Loucy (cell line): ENCODE measurements at regions not wholly inside any gene's neighbourhood (a gene's known extent, or its start where the extent isn't known, plus 50 kb on each side); places are given as distances from the start of the nearest gene placed in this dataset.
"Not testable (repeated sequence)": the region's sequence is repeated elsewhere in the genome, so short reads cannot be mapped to it uniquely, and the experiment has no call there.

Experiments
- H2AFZ ChIP-seq: fragments of 200-600 bp; sonication (generic); 2 replicates; pipeline ENCODE4 v1.6.0; 2016; ENCODE audit warnings: antibody characterized with exemption, mild to moderate bottlenecking, low read length, moderate library complexity
- H3F3A ChIP-seq: fragments of 200-600 bp; 2 replicates; pipeline ENCODE4 v1.6.0; 2016; ENCODE audit warnings: antibody characterized with exemption, low read depth, mild to moderate bottlenecking
- H3K27me3 ChIP-seq: fragments of 200-600 bp; sonication (generic); 2 replicates; pipeline ENCODE4 v1.6.1; 2014; ENCODE audit warnings: low read length, mild to moderate bottlenecking; ENCODE audit not compliant: insufficient read depth, poor library complexity, severe bottlenecking
- H3K36me3 ChIP-seq: fragments of 200-600 bp; sonication (generic); 2 replicates; pipeline ENCODE4 v1.6.1; 2016; ENCODE audit warnings: low read length; ENCODE audit not compliant: insufficient read depth
- H3K4me1 ChIP-seq: fragments of 200-600 bp; sonication (generic); 2 replicates; pipeline ENCODE4 v1.5.1; 2014; ENCODE audit warnings: low read length, mild to moderate bottlenecking; ENCODE audit not compliant: insufficient read depth, poor library complexity, severe bottlenecking
- H3K4me2 ChIP-seq: fragments of 200-600 bp; sonication (generic); 2 replicates; pipeline ENCODE4 v1.6.0; 2014; ENCODE audit warnings: antibody characterized with exemption, low read length, low read depth, mild to moderate bottlenecking; ENCODE audit not compliant: poor library complexity, severe bottlenecking
- H3K4me3 ChIP-seq: fragments of 200-600 bp; sonication (generic); 2 replicates; pipeline ENCODE4 v1.5.1; 2014; ENCODE audit warnings: low read length, mild to moderate bottlenecking, mixed read lengths; ENCODE audit not compliant: poor library complexity, severe bottlenecking
- H3K79me2 ChIP-seq: fragments of 200-600 bp; sonication (generic); 2 replicates; pipeline ENCODE4 v1.6.1; 2014; ENCODE audit warnings: low read length; ENCODE audit not compliant: insufficient read depth
- H3K9ac ChIP-seq: fragments of 200-600 bp; sonication (generic); 2 replicates; pipeline ENCODE4 v1.6.0; 2014; ENCODE audit warnings: mild to moderate bottlenecking, low read depth, low read length, moderate library complexity; ENCODE audit not compliant: poor library complexity, severe bottlenecking
- H3K9me2 ChIP-seq: fragments of 200-600 bp; sonication (generic); replicated peaks from 2 replicates; pipeline ENCODE4 v1.6.1; 2016; ENCODE audit warnings: low read depth, low read length, mixed read lengths
- H3K9me3 ChIP-seq: fragments of 200-600 bp; sonication (generic); 2 replicates; pipeline ENCODE4 v1.6.1; 2014; ENCODE audit warnings: mild to moderate bottlenecking, antibody characterized with exemption, low read length, low read depth; ENCODE audit not compliant: insufficient read depth
- H4K20me1 ChIP-seq: fragments of 200-600 bp; sonication (generic); 2 replicates; pipeline ENCODE4 v1.6.0; 2014; ENCODE audit warnings: antibody characterized with exemption, low read length, mild to moderate bottlenecking; ENCODE audit not compliant: insufficient read depth, poor library complexity, severe bottlenecking
- EZH2phosphoT487 ChIP-seq: fragments of 200-600 bp; IDR thresholded peaks from 2 replicates; pipeline ENCODE4 v1.6.1; 2018; ENCODE audit warnings: antibody characterized with exemption, mild to moderate bottlenecking, moderate library complexity, borderline replicate concordance
- TF ChIP-seq, protein P1 (sequence below): fragments of 200-600 bp; sonication (generic); conservative IDR thresholded peaks from 2 replicates; pipeline ENCODE4 v1.5.1; 2014; ENCODE audit warnings: mild to moderate bottlenecking, antibody characterized with exemption, low read length

DNA sequence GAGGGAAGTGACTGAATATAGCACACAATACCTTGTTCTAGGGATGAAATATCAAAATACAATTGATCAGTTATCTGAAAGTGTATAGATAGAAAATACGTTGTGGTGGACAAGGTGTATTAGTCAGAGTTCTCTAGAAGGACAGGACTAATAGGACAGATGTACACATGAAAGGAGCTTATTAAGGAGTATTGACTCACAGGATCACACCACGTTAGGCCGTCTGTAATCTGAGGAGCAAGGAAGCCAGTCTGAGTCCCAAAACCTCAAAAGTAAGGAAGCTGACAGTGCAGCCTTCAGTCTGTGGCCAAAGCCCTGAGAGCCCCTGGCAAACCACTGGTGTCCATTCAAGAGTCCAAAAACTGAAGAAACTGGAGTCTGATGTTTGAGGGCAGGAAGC, 406.1 kb downstream of the MDFIC start:
- Histone ChIP-seq H3F3A (no peaks in the 10 kb centered on the region), H3K4me1 (no peaks in the 10 kb centered on the region), H3K4me2 (no peak overlapping the region), H3K9me2 (no peaks in the 10 kb centered on the region; the same call in 1 of the 2 replicates), H3K36me3 (no peaks in the 10 kb centered on the region), H3K27me3 (no peaks in the 10 kb centered on the region), H4K20me1 (no peaks in the 10 kb centered on the region), H3K4me3 (no peak overlapping the region), H3K9ac (no peak overlapping the region), H2AFZ (no peak overlapping the region), H3K79me2 (no peaks in the 10 kb centered on the region), H3K9me3 (no peaks in the 10 kb centered on the region)
- TF ChIP-seq, protein P1, sequence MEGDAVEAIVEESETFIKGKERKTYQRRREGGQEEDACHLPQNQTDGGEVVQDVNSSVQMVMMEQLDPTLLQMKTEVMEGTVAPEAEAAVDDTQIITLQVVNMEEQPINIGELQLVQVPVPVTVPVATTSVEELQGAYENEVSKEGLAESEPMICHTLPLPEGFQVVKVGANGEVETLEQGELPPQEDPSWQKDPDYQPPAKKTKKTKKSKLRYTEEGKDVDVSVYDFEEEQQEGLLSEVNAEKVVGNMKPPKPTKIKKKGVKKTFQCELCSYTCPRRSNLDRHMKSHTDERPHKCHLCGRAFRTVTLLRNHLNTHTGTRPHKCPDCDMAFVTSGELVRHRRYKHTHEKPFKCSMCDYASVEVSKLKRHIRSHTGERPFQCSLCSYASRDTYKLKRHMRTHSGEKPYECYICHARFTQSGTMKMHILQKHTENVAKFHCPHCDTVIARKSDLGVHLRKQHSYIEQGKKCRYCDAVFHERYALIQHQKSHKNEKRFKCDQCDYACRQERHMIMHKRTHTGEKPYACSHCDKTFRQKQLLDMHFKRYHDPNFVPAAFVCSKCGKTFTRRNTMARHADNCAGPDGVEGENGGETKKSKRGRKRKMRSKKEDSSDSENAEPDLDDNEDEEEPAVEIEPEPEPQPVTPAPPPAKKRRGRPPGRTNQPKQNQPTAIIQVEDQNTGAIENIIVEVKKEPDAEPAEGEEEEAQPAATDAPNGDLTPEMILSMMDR, result no peak
- no peak for TF ChIP-seq EZH2phosphoT487

- H4K20me1 ChIP-seq, result no peaks in the 10 kb centered on the region
- H3K9ac ChIP-seq, result no peak overlapping the region
- no peaks in the 10 kb centered on the region for H3K27me3 ChIP-seq
- no peak overlapping the region for H3K4me2 ChIP-seq
- no peaks in the 10 kb centered on the region for H3F3A ChIP-seq
- H3K9me2 ChIP-seq, result no peaks in the 10 kb centered on the region; the same call in 1 of the 2 replicates
- no peak overlapping the region for H3K4me3 ChIP-seq
- no peaks in the 10 kb centered on the region for H3K36me3 ChIP-seq
- no peaks in the 10 kb centered on the region for H3K9me3 ChIP-seq
- no peaks in the 10 kb centered on the region for H3K4me1 ChIP-seq
- TF ChIP-seq EZH2phosphoT487, result no peak
- TF ChIP-seq, protein P1, result no peak
- H2AFZ ChIP-seq, result no peak overlapping the region
- no peaks in the 10 kb centered on the region for H3K79me2 ChIP-seq
These were observed 405.4 kb downstream of the MDFIC start for GRCh38 chr7:115327326-115327725.

- no peaks in the 10 kb centered on the region for H3K4me1 ChIP-seq
- H3K4me2 ChIP-seq, result no peak overlapping the region
- TF ChIP-seq EZH2phosphoT487, result no peak
- TF ChIP-seq, protein P1, result no peak
- H3K27me3 ChIP-seq, result no peaks in the 10 kb centered on the region
- H2AFZ ChIP-seq, result no peak overlapping the region
- H3K79me2 ChIP-seq, result no peaks in the 10 kb centered on the region
- no peaks in the 10 kb centered on the region for H3K36me3 ChIP-seq
- no peaks in the 10 kb centered on the region for H3F3A ChIP-seq
- no peaks in the 10 kb centered on the region; the same call in 1 of the 2 replicates for H3K9me2 ChIP-seq
- no peaks in the 10 kb centered on the region for H4K20me1 ChIP-seq
- no peaks in the 10 kb centered on the region for H3K9me3 ChIP-seq
- no peak overlapping the region for H3K9ac ChIP-seq
- no peak overlapping the region for H3K4me3 ChIP-seq
These were observed 397.6 kb downstream of the MDFIC start for GRCh38 chr7:115319541-115319940.

DNA sequence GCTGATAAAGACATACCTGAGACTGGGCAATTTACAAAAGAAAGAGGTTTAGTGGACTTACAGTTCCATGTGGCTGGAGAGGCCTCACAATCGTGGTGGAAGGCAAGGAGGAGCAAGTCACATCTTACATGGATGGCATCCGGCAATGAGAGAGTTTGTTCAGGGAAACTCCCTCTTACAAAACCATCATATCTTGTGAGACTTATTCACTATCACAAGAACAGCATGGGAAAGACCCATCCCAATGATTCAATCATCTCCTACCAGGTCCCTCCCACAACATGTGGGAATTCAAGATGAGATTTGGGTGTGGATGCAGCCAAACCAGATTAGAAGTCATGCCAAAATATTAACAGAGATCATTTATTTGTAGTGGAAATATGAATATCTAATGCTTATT, 388.4 kb downstream of the MDFIC start:
- not testable (repeated sequence) for H3K79me2 ChIP-seq, H3F3A ChIP-seq, H2AFZ ChIP-seq, H3K27me3 ChIP-seq, H3K36me3 ChIP-seq, H3K4me1 ChIP-seq, H3K9ac ChIP-seq, H4K20me1 ChIP-seq, H3K4me2 ChIP-seq, H3K4me3 ChIP-seq, H3K9me2 ChIP-seq, H3K9me3 ChIP-seq
